IMR-90 (cell line): ENCODE measurements at regions not wholly inside any gene's neighbourhood (a gene's known extent, or its start where the extent isn't known, plus 50 kb on each side); places are given as distances from the start of the nearest gene placed in this dataset.

Experiments used
- ATAC-seq: fragments of 200-7000 bp; cut with Tn5 transposase; 2 replicates; pipeline ENCODE4 v1.9.1; 2020; ENCODE audit warnings: low read depth, mild to moderate bottlenecking, moderate library complexity
- BruUV-seq: library from RNA; stranded (reverse); fragments of 400-500 nt; replicated peaks from 2 replicates; lab custom pipeline; 2021; lab: Mats Ljungman, UMichigan
- CTCF ChIA-PET: fragments of 300-600 bp; formaldehyde crosslinking; extraction: SDS; loops from one replicate; lab custom pipeline; 2021; ENCODE audit warnings: antibody characterized with exemption; lab: Yijun Ruan, JAX
- POLR2A ChIA-PET: fragments of 300-600 bp; sonication (Branson Sonifier 250); formaldehyde crosslinking; loops from one replicate; lab custom pipeline; 2022; ENCODE audit warnings: antibody characterized with exemption; ENCODE audit not compliant: unreplicated experiment; lab: Charles Lee
- DNase-seq: peaks from one replicate; pipeline ENCODE4 v3.0.0; 2013
- H2AFZ ChIP-seq: replicated peaks from 2 replicates; pipeline ENCODE3; 2013; ENCODE audit warnings: low read length, mild to moderate bottlenecking; ENCODE audit not compliant: poor library complexity
- H2AK5ac ChIP-seq: 2 replicates; pipeline ENCODE4 v1.6.1; 2013; ENCODE audit warnings: low read depth, low read length, inconsistent platforms
- H2AK9ac ChIP-seq: replicated peaks from 2 replicates; pipeline ENCODE3; 2013; ENCODE audit warnings: mild to moderate bottlenecking, low read depth, low read length, moderate library complexity; ENCODE audit not compliant: poor library complexity
- H2BK120ac ChIP-seq: 2 replicates; pipeline ENCODE4 v1.6.1; 2013; ENCODE audit warnings: low read depth, low read length, inconsistent platforms
- H2BK15ac ChIP-seq: 3 replicates; pipeline ENCODE4 v1.6.1; 2013; ENCODE audit warnings: low read depth, low read length, inconsistent platforms
- H2BK20ac ChIP-seq: 2 replicates; pipeline ENCODE4 v1.6.1; 2013; ENCODE audit warnings: low read depth, mild to moderate bottlenecking, inconsistent platforms, low read length, moderate library complexity
- H2BK5ac ChIP-seq: 2 replicates; pipeline ENCODE4 v1.6.1; 2013; ENCODE audit warnings: mild to moderate bottlenecking, low read depth, low read length, inconsistent platforms; ENCODE audit not compliant: poor library complexity, severe bottlenecking
- H3K14ac ChIP-seq: replicated peaks from 2 replicates; pipeline ENCODE4 v1.6.1; 2013; ENCODE audit warnings: low read depth, low read length, inconsistent platforms
- H3K18ac ChIP-seq: 2 replicates; pipeline ENCODE4 v1.6.1; 2013; ENCODE audit warnings: low read depth, low read length, control low read depth
- H3K23ac ChIP-seq: 2 replicates; pipeline ENCODE4 v1.6.1; 2013; ENCODE audit warnings: low read depth, low read length, inconsistent platforms
- H3K27ac ChIP-seq: 2 replicates; pipeline ENCODE4 v1.5.1; 2013; ENCODE audit warnings: mild to moderate bottlenecking, control low read depth, low read length; ENCODE audit not compliant: insufficient read depth
- H3K27me3 ChIP-seq: 2 replicates; pipeline ENCODE4 v1.6.1; 2013; ENCODE audit warnings: low read length; ENCODE audit not compliant: control insufficient read depth, insufficient read depth
- H3K36me3 ChIP-seq: 2 replicates; pipeline ENCODE4 v1.6.1; 2013; ENCODE audit warnings: low read length, mixed read lengths; ENCODE audit not compliant: control insufficient read depth, insufficient read depth
- H3K4ac ChIP-seq: 2 replicates; pipeline ENCODE4 v1.6.1; 2013; ENCODE audit warnings: low read depth, low read length, inconsistent platforms
- H3K4me1 ChIP-seq: 2 replicates; pipeline ENCODE4 v1.6.1; 2013; ENCODE audit warnings: low read length, mixed read lengths; ENCODE audit not compliant: control insufficient read depth, insufficient read depth
- H3K4me2 ChIP-seq: 2 replicates; pipeline ENCODE4 v1.6.1; 2013; ENCODE audit warnings: low read depth, mild to moderate bottlenecking, control low read depth, low read length, moderate library complexity
- H3K4me3 ChIP-seq: 2 replicates; pipeline ENCODE4 v1.5.1; 2013; ENCODE audit warnings: low read depth, mild to moderate bottlenecking, control low read depth, low read length, moderate library complexity; ENCODE audit not compliant: insufficient read depth
- H3K56ac ChIP-seq: 2 replicates; pipeline ENCODE4 v1.6.1; 2013; ENCODE audit warnings: low read length, inconsistent platforms; ENCODE audit not compliant: insufficient read depth; ENCODE audit errors: extremely low read depth
- H3K79me1 ChIP-seq, 2 experiments: 2 replicates each; pipeline ENCODE4 v1.6.1; 2013; ENCODE audit warnings: low read length in 2 of 2, inconsistent platforms in 1 of 2, low read depth in 1 of 2
- H3K9ac ChIP-seq: 2 replicates; pipeline ENCODE4 v1.6.1; 2013; ENCODE audit warnings: low read depth, low read length, control low read depth
- H3K9me1 ChIP-seq: 2 replicates; pipeline ENCODE4 v1.6.1; 2013; ENCODE audit warnings: low read length, inconsistent platforms; ENCODE audit not compliant: insufficient read depth
- H3K9me3 ChIP-seq: 2 replicates; pipeline ENCODE4 v1.6.1; 2013; ENCODE audit warnings: low read length; ENCODE audit not compliant: control insufficient read depth, insufficient read depth
- H4K20me1 ChIP-seq: 2 replicates; pipeline ENCODE4 v1.6.1; 2013; ENCODE audit warnings: low read length, inconsistent platforms; ENCODE audit not compliant: insufficient read depth
- H4K5ac ChIP-seq: 2 replicates; pipeline ENCODE4 v1.6.1; 2013; ENCODE audit warnings: mild to moderate bottlenecking, low read depth, low read length, control low read depth
- H4K8ac ChIP-seq, 2 experiments: 2 replicates each; pipeline ENCODE4 v1.6.1; 2013; ENCODE audit warnings: low read depth in 2 of 2, low read length in 2 of 2, control low read depth in 1 of 2, inconsistent platforms in 1 of 2
- H4K91ac ChIP-seq: 2 replicates; pipeline ENCODE4 v1.6.1; 2013; ENCODE audit warnings: low read depth, low read length, inconsistent platforms; ENCODE audit not compliant: insufficient read depth
- BHLHE40 ChIP-seq: fragments of 150-350 bp; IDR thresholded peaks from 2 replicates; pipeline ENCODE4 v1.6.1; 2016; ENCODE audit warnings: mild to moderate bottlenecking, low read depth, low read length
- CEBPB ChIP-seq: IDR thresholded peaks from 2 replicates; pipeline ENCODE4 v1.6.1; 2012; ENCODE audit warnings: low read depth, low read length, improper control_type of control experiment
- CHD1 ChIP-seq: IDR thresholded peaks from 2 replicates; pipeline ENCODE4 v1.6.1; 2012; ENCODE audit warnings: low read depth, low read length, improper control_type of control experiment
- CTCF ChIP-seq: conservative IDR thresholded peaks from 2 replicates; pipeline ENCODE4 v1.5.1; 2012; ENCODE audit warnings: mild to moderate bottlenecking, low read depth, low read length, improper control_type of control experiment
- ELK1 ChIP-seq: fragments of 150-350 bp; IDR thresholded peaks from 2 replicates; pipeline ENCODE4 v1.6.1; 2016; ENCODE audit warnings: low read depth, mild to moderate bottlenecking, low read length, moderate library complexity, borderline replicate concordance
- FOS ChIP-seq: fragments of 150-350 bp; IDR thresholded peaks from 2 replicates; pipeline ENCODE4 v1.6.1; 2016; ENCODE audit warnings: low read depth, low read length
- MAFK ChIP-seq: IDR thresholded peaks from 2 replicates; pipeline ENCODE4 v1.6.1; 2012; ENCODE audit warnings: low read depth, low read length, improper control_type of control experiment
- MAZ ChIP-seq: IDR thresholded peaks from 2 replicates; pipeline ENCODE4 v1.6.1; 2012; ENCODE audit warnings: low read depth, mild to moderate bottlenecking, low read length, improper control_type of control experiment, moderate library complexity, borderline replicate concordance
- MXI1 ChIP-seq: IDR thresholded peaks from 2 replicates; pipeline ENCODE4 v1.6.1; 2012; ENCODE audit warnings: low read depth, mild to moderate bottlenecking, low read length, moderate library complexity, borderline replicate concordance
- NFE2L2 ChIP-seq: fragments of 150-350 bp; IDR thresholded peaks from 2 replicates; pipeline ENCODE4 v1.6.1; 2016; ENCODE audit warnings: low read depth, mild to moderate bottlenecking, low read length
- POLR2A ChIP-seq: IDR thresholded peaks from 2 replicates; pipeline ENCODE4 v1.6.1; 2012; ENCODE audit warnings: mild to moderate bottlenecking, low read depth, low read length
- RAD21 ChIP-seq: IDR thresholded peaks from 2 replicates; pipeline ENCODE4 v1.6.1; 2012; ENCODE audit warnings: low read length, improper control_type of control experiment
- RCOR1 ChIP-seq: IDR thresholded peaks from 2 replicates; pipeline ENCODE4 v1.6.1; 2012; ENCODE audit warnings: mild to moderate bottlenecking, low read length, improper control_type of control experiment; ENCODE audit not compliant: insufficient replicate concordance
- RFX5 ChIP-seq: IDR thresholded peaks from 2 replicates; pipeline ENCODE4 v1.8.0; 2012; ENCODE audit warnings: low read depth, mild to moderate bottlenecking, low read length, moderate library complexity
- SMC3 ChIP-seq: fragments of 150-350 bp; IDR thresholded peaks from 2 replicates; pipeline ENCODE4 v1.6.1; 2016; ENCODE audit warnings: low read depth, mild to moderate bottlenecking, antibody characterized with exemption, low read length, moderate library complexity
- USF2 ChIP-seq: fragments of 150-350 bp; IDR thresholded peaks from 2 replicates; pipeline ENCODE4 v1.6.1; 2017; ENCODE audit warnings: mild to moderate bottlenecking, antibody characterized with exemption, low read length, low read depth
- WGBS, 2 experiments: methylation state at CpG; one replicate each; pipeline versions ENCODE4 v1.1.5 to v1.1.7; 2013; ENCODE audit warnings: missing lambda C conversion rate in 2 of 2; ENCODE audit not compliant: insufficient read length in 1 of 2; ENCODE audit errors: extremely low coverage in 2 of 2; 5-methylcytosine and 5-hydroxymethylcytosine counted together
- dilution Hi-C: fragments of 300-500 bp; cut with HindIII; formaldehyde crosslinking; loops from one replicate; pipeline ENCODE4 v1.14.3; 2018; ENCODE audit warnings: low sequenced_read_pairs; ENCODE audit not compliant: unreplicated experiment
- in situ Hi-C: fragments of 300-500 bp; cut with MboI; formaldehyde crosslinking; loops from 3 replicates; pipeline ENCODE4 v1.14.3; 2019; ENCODE audit warnings: low sequenced_read_pairs, inconsistent platforms, mixed read lengths
- intact Hi-C: fragments of 100-400 bp; cut with micrococcal nuclease; formaldehyde crosslinking; loops from 2 replicates; pipeline ENCODE4 v1.10.0; 2022

- H4K20me1 ChIP-seq: no peaks in the 10 kb centered on the region
- no peak overlapping the region for H2AK9ac ChIP-seq
- no peak overlapping the region for H3K56ac ChIP-seq
- no peak overlapping the region for H3K9ac ChIP-seq
- no peak overlapping the region for H2AK5ac ChIP-seq
- ChIA-PET CTCF (no interaction called here), POLR2A (no interaction called here)
- no peak overlapping the region for H3K4me2 ChIP-seq
- no peak overlapping the region for H4K5ac ChIP-seq
- dilution Hi-C loops: no loop called here
- H2BK20ac ChIP-seq: no peak overlapping the region
- H3K9me3 ChIP-seq: no peaks in the 10 kb centered on the region; the same call in 1 of the 2 replicates
- H3K9me1 ChIP-seq: no peaks in the 10 kb centered on the region
- H2BK15ac ChIP-seq: no peak overlapping the region
- ATAC-seq (no peak), DNase-seq (no peak)
- no peak overlapping the region for H3K14ac ChIP-seq
- H3K4me1 ChIP-seq: no peaks in the 10 kb centered on the region
- no peak overlapping the region for H2AFZ ChIP-seq
- no peak overlapping the region for H2BK5ac ChIP-seq
- in situ Hi-C loops: no loop called here
- WGBS, 2 experiments: no CpG with 5 or more reads among the region's 1 CpG
- H3K18ac ChIP-seq: no peak overlapping the region
- no peak overlapping the region for H2BK120ac ChIP-seq
- H3K36me3 ChIP-seq: no peaks in the 10 kb centered on the region
- H3K4ac ChIP-seq: no peak overlapping the region
- no peak overlapping the region for H3K4me3 ChIP-seq
- intact Hi-C loops: no loop called here
- no peaks in the 10 kb centered on the region for H3K27me3 ChIP-seq
- no TSS peak for BruUV-seq
- no peak overlapping the region for H3K23ac ChIP-seq
- TF ChIP-seq CEBPB: no peak
- TF ChIP-seq NFE2L2: no peak
- TF ChIP-seq MAZ: no peak
- TF ChIP-seq RAD21: no peak
- no peak for TF ChIP-seq FOS
- TF ChIP-seq MXI1: no peak
- TF ChIP-seq MAFK: no peak
- no peak for TF ChIP-seq RCOR1
- no peak for TF ChIP-seq CTCF
- TF ChIP-seq POLR2A: no peak
- no peak for TF ChIP-seq RFX5
- TF ChIP-seq CHD1: no peak
- TF ChIP-seq ELK1: no peak
- TF ChIP-seq USF2: no peak
- no peak for TF ChIP-seq BHLHE40
- no peak for TF ChIP-seq SMC3
- no peaks in the 10 kb centered on the region for H3K79me1 ChIP-seq
- H4K8ac ChIP-seq: no peak overlapping the region
- no peak overlapping the region for H4K91ac ChIP-seq
- H3K27ac ChIP-seq: no peak overlapping the region
Observed at GRCh38 chr18:39424261-39424660, 1858.7 kb upstream of the CELF4 start.
